Keratinocyte (primary cell): ENCODE measurements at regions not wholly inside any gene's neighbourhood (a gene's known extent, or its start where the extent isn't known, plus 50 kb on each side); places are given as distances from the start of the nearest gene placed in this dataset.

Experiments
- DNase-seq: peaks from one replicate; pipeline ENCODE4 v3.0.0-alpha.2; 2011; ENCODE audit warnings: low read depth, missing footprints, low spot score
- FAIRE-seq: peaks from 2 replicates; lab custom pipeline; 2011; peaks lifted over from hg19 to GRCh38; lab: Jason Lieb, UNC
- H2AFZ ChIP-seq: 2 replicates; pipeline ENCODE4 v1.6.0; 2012; ENCODE audit warnings: low read length, control low read depth, inconsistent platforms; ENCODE audit not compliant: control insufficient read depth
- H3K27ac ChIP-seq: 2 replicates; pipeline ENCODE4 v1.5.1; 2011; ENCODE audit warnings: low read length; ENCODE audit not compliant: control insufficient read depth, insufficient read depth
- H3K27me3 ChIP-seq: 3 replicates; pipeline ENCODE4 v1.6.0; 2011; ENCODE audit warnings: low read length; ENCODE audit not compliant: control insufficient read depth, insufficient read depth; ENCODE audit errors: extremely low read depth
- H3K36me3 ChIP-seq, 2 experiments: 2 replicates in 1 of 2; 3 replicates in 1 of 2; pipeline ENCODE4 v1.5.1; 2011; ENCODE audit warnings: low read length in 2 of 2, mild to moderate bottlenecking in 1 of 2; ENCODE audit not compliant: control insufficient read depth in 2 of 2, insufficient read depth in 2 of 2; ENCODE audit errors: extremely low read depth in 1 of 2
- H3K4me1 ChIP-seq: 3 replicates; pipeline ENCODE4 v1.5.1; 2011; ENCODE audit warnings: low read length; ENCODE audit not compliant: control insufficient read depth, insufficient read depth; ENCODE audit errors: extremely low read depth
- H3K4me2 ChIP-seq: 3 replicates; pipeline ENCODE4 v1.6.0; 2011; ENCODE audit warnings: low read depth, low read length; ENCODE audit not compliant: control insufficient read depth, insufficient read depth; ENCODE audit errors: extremely low read depth
- H3K4me3 ChIP-seq, 3 experiments: fragments of 200-600 bp in 1 of 3; sonication (generic) in 1 of 3; 2 replicates in 2 of 3; 3 replicates in 1 of 3; pipeline ENCODE4 v1.5.1; 2011 to 2016; ENCODE audit warnings: low read length in 3 of 3, mild to moderate bottlenecking in 3 of 3, control low read depth in 2 of 3, inconsistent platforms in 1 of 3, low read depth in 1 of 3, mixed read lengths in 1 of 3, mixed run types in 1 of 3, moderate library complexity in 1 of 3; ENCODE audit not compliant: control insufficient read depth in 2 of 3, insufficient read depth in 2 of 3; ENCODE audit errors: extremely low read depth in 1 of 3
- H3K79me2 ChIP-seq: 2 replicates; pipeline ENCODE4 v1.6.0; 2012; ENCODE audit warnings: low read length; ENCODE audit not compliant: control insufficient read depth, insufficient read depth
- H3K9ac ChIP-seq: 3 replicates; pipeline ENCODE4 v1.6.0; 2011; ENCODE audit warnings: low read length; ENCODE audit not compliant: control insufficient read depth, insufficient read depth; ENCODE audit errors: extremely low read depth
- H3K9me1 ChIP-seq: 3 replicates; pipeline ENCODE4 v1.6.0; 2011; ENCODE audit warnings: low read length; ENCODE audit not compliant: control insufficient read depth, insufficient read depth; ENCODE audit errors: extremely low read depth
- H3K9me3 ChIP-seq: 2 replicates; pipeline ENCODE4 v1.5.1; 2012; ENCODE audit warnings: low read depth, low read length; ENCODE audit not compliant: control insufficient read depth
- H4K20me1 ChIP-seq: 3 replicates; pipeline ENCODE4 v1.6.0; 2011; ENCODE audit warnings: low read length; ENCODE audit not compliant: control insufficient read depth, insufficient read depth; ENCODE audit errors: extremely low read depth
- CTCF ChIP-seq, 3 experiments: IDR thresholded peaks in 1 of 3; conservative IDR thresholded peaks in 1 of 3; optimal IDR thresholded peaks in 1 of 3; 2 replicates in 2 of 3; 3 replicates in 1 of 3; pipeline versions ENCODE3 to v1.5.1; 2011; ENCODE audit warnings: low read length in 3 of 3, mild to moderate bottlenecking in 3 of 3, moderate library complexity in 2 of 3, control low read depth in 1 of 3, inconsistent platforms in 1 of 3; ENCODE audit not compliant: insufficient read depth in 2 of 3; ENCODE audit errors: extremely low read depth in 1 of 3
- EZH2 ChIP-seq: IDR thresholded peaks from one replicate; pipeline ENCODE4 v1.6.1; 2012; ENCODE audit warnings: inconsistent platforms, mild to moderate bottlenecking, low read length, moderate library complexity
- dilution Hi-C: fragments of 300-500 bp; cut with MboI; formaldehyde crosslinking; loops from one replicate; pipeline ENCODE4 v1.7.0; 2020; ENCODE audit warnings: low sequenced_read_pairs; ENCODE audit not compliant: extremely low pct_ligation_motif_present

- H2AFZ ChIP-seq: no peak overlapping the region
- H4K20me1 ChIP-seq: no peaks in the 10 kb centered on the region
- no peak overlapping the region for H3K9ac ChIP-seq
- FAIRE-seq (no peak), DNase-seq (no peak)
- H3K4me1 ChIP-seq: no peaks in the 10 kb centered on the region
- H3K9me1 ChIP-seq: no peaks in the 10 kb centered on the region
- dilution Hi-C loops: no loop called here
- H3K4me2 ChIP-seq: no peak overlapping the region
- TF ChIP-seq EZH2 (no peak), CTCF (optimal IDR thresholded peaks at IDR 0.05 in 1 of 3, IDR thresholded peaks at IDR 0.05 in 1 of 3, conservative IDR thresholded peaks at IDR 0.05 in 1 of 3; ENCODE audit: extremely low read depth in 1 of 3, insufficient read depth in 2 of 3, low read length in 3 of 3) (no peak)
- no peaks in the 10 kb centered on the region for H3K36me3 ChIP-seq
- H3K27me3 ChIP-seq: no peaks in the 10 kb centered on the region
- H3K27ac ChIP-seq: no peak overlapping the region
- H3K9me3 ChIP-seq: no peaks in the 10 kb centered on the region
- no peaks in the 10 kb centered on the region for H3K79me2 ChIP-seq
- no peak overlapping the region for H3K4me3 ChIP-seq
Observed at GRCh38 chr16:49168126-49168525, 113.5 kb downstream of the CBLN1 start.

- dilution Hi-C loops: no loop called here
- Histone ChIP-seq H3K9me1 (no peaks in the 10 kb centered on the region), H3K36me3 (no peaks in the 10 kb centered on the region), H3K4me1 (no peaks in the 10 kb centered on the region), H3K4me2 (no peak overlapping the region), H2AFZ (no peak overlapping the region), H4K20me1 (no peaks in the 10 kb centered on the region), H3K9ac (no peak overlapping the region), H3K4me3 (no peak overlapping the region), H3K27me3 (no peaks in the 10 kb centered on the region), H3K79me2 (no peaks in the 10 kb centered on the region), H3K9me3 (no peaks in the 10 kb centered on the region), H3K27ac (no peak overlapping the region)
- TF ChIP-seq CTCF (optimal IDR thresholded peaks at IDR 0.05 in 1 of 3, IDR thresholded peaks at IDR 0.05 in 1 of 3, conservative IDR thresholded peaks at IDR 0.05 in 1 of 3; ENCODE audit: extremely low read depth in 1 of 3, insufficient read depth in 2 of 3, low read length in 3 of 3) (no peak), EZH2 (no peak)
- FAIRE-seq: no peak
- DNase-seq: no peak
Observed at GRCh38 chr16:49165025-49165424, 116.6 kb downstream of the CBLN1 start.
